ENCODE measurements at regions not wholly inside any gene's neighbourhood (a gene's known extent, or its start where the extent isn't known, plus 50 kb on each side); places are given as distances from the start of the nearest gene placed in this dataset.

GRCh38 chr11:37525336-37525735 lies 927.3 kb upstream of the RAG2 start:
- DNase-seq (ENCODE audit: low read depth), result no peak

- no peak for DNase-seq (ENCODE audit: low read depth)
Measured at GRCh38 chr11:37519781-37520180, 921.7 kb upstream of the RAG2 start.

GRCh38 chr11:37512156-37512780 lies 914.2 kb upstream of the RAG2 start:
- DNase-seq (ENCODE audit: low read depth), result no peak

- no peak for DNase-seq (ENCODE audit: low read depth)
Measured at GRCh38 chr11:37511425-37511933, 913.4 kb upstream of the RAG2 start.

DNA sequence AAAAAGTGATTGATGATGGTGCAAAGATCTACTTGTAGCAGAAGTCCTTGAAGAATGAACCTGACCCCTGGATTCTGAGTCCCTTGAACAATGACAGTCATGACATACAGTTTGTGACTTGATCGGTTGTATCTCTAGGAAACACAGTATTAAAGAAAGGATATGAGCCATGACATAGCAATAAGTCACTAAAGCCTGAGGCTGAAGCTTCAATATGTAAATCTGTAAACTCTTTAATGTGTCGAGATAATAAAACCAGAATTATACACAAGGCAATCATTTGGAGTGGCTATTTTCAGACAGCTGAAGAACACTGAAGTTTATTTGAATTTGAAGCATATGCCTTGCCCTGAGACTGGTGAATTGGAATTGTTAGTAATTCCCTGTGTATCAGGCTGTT lies 911.5 kb upstream of the RAG2 start:
- no peak for DNase-seq (ENCODE audit: low read depth)

DNA sequence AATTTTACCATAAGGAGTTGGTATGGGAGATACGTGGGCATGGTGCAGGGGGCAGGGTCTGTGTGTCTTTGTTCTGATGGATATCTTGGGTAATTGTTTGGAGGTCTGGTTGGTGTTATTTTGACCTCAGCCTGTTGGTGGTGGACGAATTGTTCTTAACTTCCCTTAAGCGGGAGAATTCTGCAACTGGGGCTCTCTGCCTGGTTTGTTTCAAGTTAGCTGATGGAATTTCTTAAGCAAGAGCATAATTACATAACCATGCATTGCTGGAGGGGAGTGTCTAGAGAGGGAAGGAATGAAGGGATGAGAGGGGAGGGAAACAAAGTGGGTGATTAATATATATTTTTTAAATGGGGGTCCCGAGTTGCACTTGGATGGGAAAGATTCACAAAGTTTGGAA lies 908.5 kb upstream of the RAG2 start:
- no peak for DNase-seq (ENCODE audit: low read depth)

DNA sequence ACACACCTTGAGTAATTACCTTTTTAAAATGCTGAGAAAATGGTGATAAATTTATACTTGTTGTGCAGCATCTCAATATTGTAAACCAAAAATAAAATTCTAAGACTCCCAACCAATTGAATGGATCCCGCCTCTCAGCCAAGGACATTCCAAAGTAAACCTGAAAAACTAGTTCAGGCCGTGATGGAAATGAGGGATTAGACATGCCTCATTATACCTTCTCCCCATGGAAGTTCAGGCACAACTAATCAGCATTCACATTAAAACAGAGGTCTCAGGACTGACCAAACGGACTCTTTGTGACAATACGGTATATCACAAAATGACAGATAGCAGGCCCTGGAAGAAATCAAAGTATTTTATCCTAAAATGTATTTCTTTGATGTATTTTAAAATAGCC lies 907.4 kb upstream of the RAG2 start:
- DNase-seq (ENCODE audit: low read depth), result no peak

DNA sequence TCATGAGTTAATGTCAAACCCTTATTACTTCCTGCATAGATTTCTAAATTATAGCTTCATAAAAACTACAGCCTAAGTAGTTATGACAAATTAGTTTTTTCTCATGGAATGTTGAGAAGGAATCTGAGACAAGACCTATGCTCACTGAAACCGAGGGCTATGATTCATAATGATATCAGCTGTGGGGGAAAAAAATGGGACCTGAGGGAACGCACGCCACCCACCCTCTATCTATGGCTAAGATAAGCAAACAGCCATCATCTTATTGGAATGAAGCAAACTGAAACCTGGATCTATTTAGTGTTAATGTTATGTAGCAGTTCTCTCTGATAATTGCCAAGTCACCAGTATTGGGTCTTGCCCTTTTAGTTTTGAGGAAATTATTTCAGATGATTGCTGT lies 906.9 kb upstream of the RAG2 start:
- no peak for DNase-seq (ENCODE audit: low read depth)

DNA sequence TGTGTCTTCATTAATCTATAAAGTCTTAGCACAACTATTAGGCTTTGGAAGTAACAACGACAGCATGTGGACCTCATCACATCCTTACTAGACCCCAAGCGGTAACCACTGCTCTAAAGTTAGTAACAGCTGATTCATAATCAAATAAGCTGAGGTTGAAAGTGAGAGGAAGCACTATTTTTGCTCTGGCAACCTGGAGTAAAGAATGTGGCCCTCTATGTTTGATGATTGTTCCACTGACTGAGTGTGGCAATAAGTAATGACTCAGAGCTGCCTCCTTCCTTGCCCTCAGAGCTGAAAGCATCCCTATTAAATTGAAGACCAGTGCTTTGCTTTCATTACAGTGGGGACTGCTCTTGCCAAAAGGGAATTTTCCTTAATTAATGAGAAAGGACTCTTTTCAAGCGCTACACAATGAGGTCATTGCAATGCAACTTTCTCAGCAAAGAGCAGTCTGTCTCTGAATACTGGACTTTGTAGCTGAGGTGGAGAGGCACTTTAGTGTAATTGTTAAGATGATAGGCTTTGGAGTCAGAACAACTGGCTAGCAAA lies 906.1 kb upstream of the RAG2 start:
- DNase-seq (ENCODE audit: low read depth), result no peak

GRCh38 chr11:37503411-37504059 lies 905.5 kb upstream of the RAG2 start:
- no peak for DNase-seq (ENCODE audit: low read depth)

- DNase-seq (ENCODE audit: low read depth), result no peak
Measured at GRCh38 chr11:37502202-37502601, 904.2 kb upstream of the RAG2 start.

- no peak for DNase-seq (ENCODE audit: low read depth)
Measured at GRCh38 chr11:37500425-37500824, 902.4 kb upstream of the RAG2 start.

- DNase-seq (ENCODE audit: low read depth), result no peak
Measured at GRCh38 chr11:37497326-37497725, 899.3 kb upstream of the RAG2 start.

DNA sequence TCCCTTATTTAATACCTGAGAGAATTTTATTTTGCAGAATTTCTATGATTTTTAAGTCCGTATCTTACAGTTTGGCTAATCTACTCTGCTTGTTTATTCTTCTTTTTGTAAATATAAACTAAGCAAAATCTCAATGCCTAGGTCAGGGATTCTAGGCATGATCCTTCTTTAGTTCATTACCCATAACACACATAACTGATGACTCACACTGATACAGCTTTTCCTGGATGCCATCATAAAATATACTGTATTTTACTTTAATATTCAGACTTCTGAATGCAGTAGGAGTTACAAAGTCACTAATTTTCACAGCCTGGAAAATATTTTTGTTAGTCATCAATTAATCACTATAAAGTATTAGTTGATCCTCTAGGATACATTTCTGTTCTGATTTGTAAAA lies 898.2 kb upstream of the RAG2 start:
- DNase-seq (ENCODE audit: low read depth), result no peak

DNA sequence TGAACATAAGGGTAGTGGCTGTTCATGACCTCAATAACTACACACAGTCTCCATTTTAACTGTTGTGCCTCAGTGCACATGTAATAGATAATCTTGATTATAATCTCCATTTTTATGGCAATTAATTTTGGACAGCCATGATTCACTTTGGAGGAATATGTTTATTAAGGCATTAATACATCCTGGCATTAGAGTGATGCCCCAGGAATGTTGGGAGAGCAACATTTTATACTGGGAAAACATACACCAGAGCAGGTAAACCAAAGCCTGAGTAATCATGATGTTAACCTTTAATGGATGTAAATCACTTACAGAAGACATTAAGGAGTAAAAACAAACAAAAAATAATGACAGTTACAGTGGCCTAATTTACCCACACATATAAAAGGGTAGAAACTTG lies 886.3 kb upstream of the RAG2 start:
- no peak for DNase-seq (ENCODE audit: low read depth)

DNA sequence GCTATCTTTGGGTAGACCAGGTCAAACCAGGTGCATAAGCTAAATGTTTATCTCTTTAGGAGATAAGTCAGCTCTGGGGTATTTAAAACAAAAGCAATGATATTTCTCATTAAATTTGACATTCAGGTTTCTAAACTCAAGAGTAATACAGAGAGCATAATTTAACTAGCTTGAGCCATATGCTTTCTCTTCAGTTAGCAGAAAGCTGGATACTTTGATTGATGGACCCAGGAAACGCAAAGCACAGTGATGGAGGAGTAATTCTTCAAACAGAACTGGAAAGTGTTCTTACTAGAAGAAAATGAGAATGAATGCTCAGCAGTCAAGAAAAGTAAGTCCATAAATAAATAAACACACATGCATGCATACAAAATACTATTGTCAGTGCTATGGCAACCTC lies 885.7 kb upstream of the RAG2 start:
- DNase-seq (ENCODE audit: low read depth), result no peak

DNA sequence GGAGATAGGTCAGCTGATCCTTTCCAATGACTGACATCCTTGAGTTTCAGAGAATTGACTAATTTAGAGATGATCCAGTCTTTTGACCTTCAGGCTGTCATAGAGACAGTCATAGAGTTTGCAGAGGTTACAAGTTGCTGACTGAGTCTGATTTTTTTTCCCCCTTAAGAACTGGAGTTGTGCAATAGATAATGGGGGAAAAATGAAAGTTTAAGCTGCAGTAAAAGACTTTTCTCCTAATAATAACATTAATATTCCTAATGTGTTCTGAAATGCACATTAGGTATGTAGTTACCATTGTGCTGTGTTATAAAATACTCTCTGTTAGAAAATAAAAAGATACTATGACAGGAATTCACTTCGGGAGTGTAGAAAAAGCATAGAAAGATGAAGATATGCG lies 876.9 kb upstream of the RAG2 start:
- DNase-seq (ENCODE audit: low read depth), result no peak

- DNase-seq (ENCODE audit: low read depth), result no peak
Measured at GRCh38 chr11:37468344-37468743, 870.3 kb upstream of the RAG2 start.

GRCh38 chr11:37465221-37465620 lies 867.2 kb upstream of the RAG2 start:
- DNase-seq (ENCODE audit: low read depth), result no peak

GRCh38 chr11:37459456-37459855 lies 861.4 kb upstream of the RAG2 start:
- no peak for DNase-seq (ENCODE audit: low read depth)

DNA sequence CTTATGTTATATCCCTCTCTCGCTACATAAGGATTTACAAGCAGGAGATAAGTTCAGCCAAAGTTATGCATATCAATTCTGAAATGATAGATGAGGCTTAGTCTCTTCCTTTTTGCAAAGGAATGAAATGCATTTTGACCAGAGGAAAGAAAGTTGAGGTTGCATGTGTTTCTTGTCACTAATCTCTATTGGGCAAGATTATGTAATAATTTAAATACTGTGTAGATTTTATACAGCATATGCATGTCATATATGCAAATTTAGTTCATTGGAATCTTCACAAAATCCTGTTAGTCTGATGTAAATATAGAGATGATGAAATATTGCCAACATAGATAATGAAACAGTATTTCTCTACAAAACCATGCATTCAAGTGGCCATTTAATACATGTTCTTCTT lies 858.7 kb upstream of the RAG2 start:
- no peak for DNase-seq (ENCODE audit: low read depth)

GRCh38 chr11:37451903-37452302 lies 853.9 kb upstream of the RAG2 start:
- DNase-seq (ENCODE audit: low read depth), result no peak

- no peak for DNase-seq (ENCODE audit: low read depth)
Measured at GRCh38 chr11:37450613-37451012, 852.6 kb upstream of the RAG2 start.

Measured in forelimb muscle (tissue), 1 donor.